ENCODE measurements at regions not wholly inside any gene's neighbourhood (a gene's known extent, or its start where the extent isn't known, plus 50 kb on each side); places are given as distances from the start of the nearest gene placed in this dataset.
"Not testable (repeated sequence)": the region's sequence is repeated elsewhere in the genome, so short reads cannot be mapped to it uniquely, and the experiment has no call there.

DNA sequence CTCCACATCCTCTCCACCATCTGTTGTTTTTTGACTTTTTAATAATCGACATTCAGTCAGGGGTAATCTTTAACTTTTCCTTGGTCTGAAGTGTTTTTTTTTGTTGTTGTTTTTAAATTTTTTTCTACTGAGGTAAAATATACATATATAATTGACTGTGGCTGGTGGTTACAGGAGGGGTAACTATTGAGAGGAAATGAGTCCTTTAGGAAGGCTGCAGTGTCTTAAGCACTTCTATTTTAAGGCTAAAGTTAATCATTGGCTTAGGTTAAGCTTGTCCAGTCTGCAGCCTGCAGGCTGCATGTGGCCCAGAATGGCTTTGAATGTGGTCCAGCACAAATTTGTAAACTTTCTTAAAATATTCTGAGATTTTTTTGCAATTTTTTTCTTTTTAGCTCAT, 172.5 kb downstream of the CTH start:
- TF ChIP-seq, protein P1, sequence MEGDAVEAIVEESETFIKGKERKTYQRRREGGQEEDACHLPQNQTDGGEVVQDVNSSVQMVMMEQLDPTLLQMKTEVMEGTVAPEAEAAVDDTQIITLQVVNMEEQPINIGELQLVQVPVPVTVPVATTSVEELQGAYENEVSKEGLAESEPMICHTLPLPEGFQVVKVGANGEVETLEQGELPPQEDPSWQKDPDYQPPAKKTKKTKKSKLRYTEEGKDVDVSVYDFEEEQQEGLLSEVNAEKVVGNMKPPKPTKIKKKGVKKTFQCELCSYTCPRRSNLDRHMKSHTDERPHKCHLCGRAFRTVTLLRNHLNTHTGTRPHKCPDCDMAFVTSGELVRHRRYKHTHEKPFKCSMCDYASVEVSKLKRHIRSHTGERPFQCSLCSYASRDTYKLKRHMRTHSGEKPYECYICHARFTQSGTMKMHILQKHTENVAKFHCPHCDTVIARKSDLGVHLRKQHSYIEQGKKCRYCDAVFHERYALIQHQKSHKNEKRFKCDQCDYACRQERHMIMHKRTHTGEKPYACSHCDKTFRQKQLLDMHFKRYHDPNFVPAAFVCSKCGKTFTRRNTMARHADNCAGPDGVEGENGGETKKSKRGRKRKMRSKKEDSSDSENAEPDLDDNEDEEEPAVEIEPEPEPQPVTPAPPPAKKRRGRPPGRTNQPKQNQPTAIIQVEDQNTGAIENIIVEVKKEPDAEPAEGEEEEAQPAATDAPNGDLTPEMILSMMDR (IDR thresholded peaks at IDR 0.05; ENCODE audit: insufficient read depth, low read depth, low read length, missing control alignments): no peak
- no peak for DNase-seq (ENCODE audit: low read depth)
- no peak overlapping the region for H3K4me3 ChIP-seq (ENCODE audit: low read length)

DNA sequence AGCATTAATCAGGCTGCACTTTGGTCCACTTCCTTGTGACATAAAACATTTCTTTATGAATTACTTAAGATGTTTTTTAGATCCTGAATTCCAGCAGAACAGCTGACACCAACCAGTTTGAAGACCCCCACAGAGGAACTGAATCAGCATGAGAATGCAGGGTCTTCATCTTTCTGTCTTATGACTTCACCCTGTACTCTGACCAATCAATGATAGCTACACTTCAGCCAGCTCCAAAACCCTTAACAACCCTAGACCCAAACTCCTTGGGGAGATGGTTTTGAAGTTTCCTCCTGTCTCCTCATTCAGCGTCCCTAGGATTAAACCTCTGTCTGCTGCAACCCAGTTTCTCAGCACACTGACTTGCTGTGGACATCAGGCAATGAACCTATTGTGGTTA, 175.0 kb downstream of the CTH start:
- DNase-seq (ENCODE audit: low read depth): no peak
- no peak overlapping the region for H3K4me3 ChIP-seq (ENCODE audit: low read length)
- TF ChIP-seq, protein P1 (IDR thresholded peaks at IDR 0.05; ENCODE audit: insufficient read depth, low read depth, low read length, missing control alignments): no peak

DNA sequence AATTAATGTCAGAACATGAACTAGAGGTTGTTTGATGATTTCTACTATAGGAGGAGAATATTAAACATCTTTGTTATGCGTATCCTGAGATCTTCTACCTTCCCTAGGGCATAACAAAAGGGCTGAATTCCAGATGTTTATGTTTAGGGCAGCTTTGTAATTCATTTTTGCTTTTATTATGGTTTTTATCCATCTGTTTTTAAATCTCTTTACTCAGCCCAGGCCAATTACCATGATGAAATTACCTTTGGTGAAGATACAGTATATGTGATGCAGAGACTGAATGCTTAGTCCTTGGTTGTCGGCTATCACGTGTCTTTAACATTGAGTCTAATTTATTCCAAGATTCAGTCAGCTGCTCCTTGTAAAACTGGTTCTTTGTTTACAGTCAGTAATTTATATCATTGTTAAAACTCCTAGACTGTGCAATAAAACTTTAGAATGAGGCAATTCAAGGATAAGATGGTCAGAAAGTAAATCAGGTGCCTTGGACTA, 176.9 kb downstream of the CTH start:
- H3K4me3 ChIP-seq (ENCODE audit: low read length): no peak overlapping the region
- TF ChIP-seq, protein P1 (IDR thresholded peaks at IDR 0.05; ENCODE audit: insufficient read depth, low read depth, low read length, missing control alignments): no peak

DNA sequence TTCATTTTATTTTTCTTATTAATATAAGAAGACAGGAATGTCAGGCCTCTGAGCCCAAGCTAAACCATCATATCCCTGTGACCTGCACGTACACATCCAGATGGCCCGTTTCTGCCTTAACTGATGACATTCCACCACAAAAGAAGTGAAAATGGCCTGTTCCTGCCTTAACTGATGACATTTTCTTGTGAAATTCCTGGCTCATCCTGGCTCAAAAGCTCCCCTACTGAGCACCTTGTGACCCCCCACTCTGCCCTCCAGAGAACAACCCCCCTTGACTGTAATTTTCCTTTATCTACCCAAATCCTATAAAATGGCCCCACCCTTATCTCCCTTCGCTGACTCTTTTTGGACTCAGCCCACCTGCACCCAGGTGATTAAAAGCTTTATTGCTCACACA, 182.5 kb downstream of the CTH start:
- not testable (repeated sequence) for H3K4me3 ChIP-seq (ENCODE audit: low read length); DNase-seq (ENCODE audit: low read depth)

More for the DNA sequence above, 176.9 kb downstream of the CTH start:
- DNase-seq (ENCODE audit: low read depth): no peak

DNA sequence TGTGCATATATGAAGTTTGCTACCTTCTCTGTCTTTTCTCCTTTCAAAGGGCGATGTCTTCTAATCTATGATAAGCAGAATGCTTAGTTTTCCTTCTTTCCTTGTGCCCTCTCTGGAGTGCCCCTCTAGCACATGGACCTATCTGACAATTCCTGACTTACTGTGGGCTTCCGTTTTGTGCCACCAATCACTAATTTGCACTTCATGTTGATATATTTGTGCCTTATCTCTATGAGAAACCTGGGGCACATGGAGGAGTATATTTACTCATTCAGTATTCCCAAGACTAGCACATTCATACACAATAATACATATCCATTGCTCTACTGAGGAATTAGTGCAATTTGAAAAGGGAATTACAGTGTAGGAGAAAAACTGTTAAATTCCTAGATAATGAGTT, 197.7 kb downstream of the CTH start:
- H3K4me3 ChIP-seq (ENCODE audit: low read length): no peak overlapping the region
- TF ChIP-seq, protein P1 (IDR thresholded peaks at IDR 0.05; ENCODE audit: insufficient read depth, low read depth, low read length, missing control alignments): no peak
- DNase-seq (ENCODE audit: low read depth): no peak

DNA sequence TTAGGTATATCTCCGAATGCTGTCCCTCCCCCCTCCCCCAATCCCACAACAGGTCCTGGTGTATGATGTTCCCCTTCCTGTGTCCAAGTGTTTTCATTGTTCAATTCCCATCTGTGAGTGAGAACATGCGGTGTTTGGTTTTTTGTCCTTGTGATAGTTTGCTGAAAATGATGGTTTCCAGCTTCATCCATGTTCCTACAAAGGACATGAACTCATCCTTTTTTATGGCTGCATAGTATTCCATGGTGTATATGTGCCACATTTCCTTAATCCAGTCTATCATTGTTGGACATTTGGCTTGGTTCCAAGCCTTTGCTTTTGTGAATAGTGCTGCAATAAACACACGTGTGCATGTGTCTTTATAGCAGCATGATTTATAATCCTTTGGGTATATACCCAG, 199.1 kb downstream of the CTH start:
- DNase-seq (ENCODE audit: low read depth); H3K4me3 ChIP-seq (ENCODE audit: low read length): not testable (repeated sequence)

DNA sequence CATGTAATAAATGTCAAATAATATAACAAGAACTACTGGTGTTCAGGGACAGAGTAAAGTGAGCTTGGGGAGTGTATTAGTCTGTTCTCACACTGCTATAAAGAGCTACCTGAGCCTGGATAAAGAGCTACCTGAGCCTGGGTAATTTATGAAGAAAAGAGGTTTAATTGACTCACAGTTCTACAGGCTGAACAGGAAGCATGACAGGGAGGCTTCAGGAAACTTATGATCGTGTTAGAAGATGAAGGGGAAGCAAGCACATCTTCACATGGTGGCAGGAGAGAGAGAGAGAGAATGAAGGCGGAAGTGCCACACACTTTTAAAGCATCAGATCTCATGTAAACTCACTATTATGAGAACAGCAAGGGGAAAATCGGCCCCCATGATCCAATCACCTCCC, 205.9 kb downstream of the CTH start:
- DNase-seq (ENCODE audit: low read depth): no peak
- TF ChIP-seq, protein P1 (IDR thresholded peaks at IDR 0.05; ENCODE audit: insufficient read depth, low read depth, low read length, missing control alignments): no peak
- H3K4me3 ChIP-seq (ENCODE audit: low read length): no peak overlapping the region

DNA sequence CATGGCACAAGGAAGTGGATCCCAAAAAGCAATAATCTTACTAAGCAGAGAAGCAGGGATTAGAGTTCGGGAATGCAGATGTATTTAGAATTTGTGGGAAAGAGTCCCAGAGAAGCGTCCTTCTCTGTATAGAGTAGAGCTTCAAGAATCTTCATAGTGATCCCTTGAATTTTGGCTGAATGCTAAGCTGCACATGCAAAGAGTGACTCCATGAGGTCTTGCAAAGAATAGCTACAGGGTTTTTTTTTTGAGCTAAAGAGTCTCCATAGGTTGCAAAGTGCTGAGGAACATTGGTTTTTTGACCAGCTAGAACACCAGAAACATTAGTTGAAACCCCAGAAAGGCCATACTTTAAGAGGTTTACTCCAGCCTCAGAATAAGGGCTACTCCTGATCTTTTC, 206.7 kb downstream of the CTH start:
- TF ChIP-seq, protein P1 (IDR thresholded peaks at IDR 0.05; ENCODE audit: insufficient read depth, low read depth, low read length, missing control alignments): no peak
- H3K4me3 ChIP-seq (ENCODE audit: low read length): no peak overlapping the region
- DNase-seq (ENCODE audit: low read depth): no peak
